ENCODE measurements at regions not wholly inside any gene's neighbourhood (a gene's known extent, or its start where the extent isn't known, plus 50 kb on each side); places are given as distances from the start of the nearest gene placed in this dataset.

DNA sequence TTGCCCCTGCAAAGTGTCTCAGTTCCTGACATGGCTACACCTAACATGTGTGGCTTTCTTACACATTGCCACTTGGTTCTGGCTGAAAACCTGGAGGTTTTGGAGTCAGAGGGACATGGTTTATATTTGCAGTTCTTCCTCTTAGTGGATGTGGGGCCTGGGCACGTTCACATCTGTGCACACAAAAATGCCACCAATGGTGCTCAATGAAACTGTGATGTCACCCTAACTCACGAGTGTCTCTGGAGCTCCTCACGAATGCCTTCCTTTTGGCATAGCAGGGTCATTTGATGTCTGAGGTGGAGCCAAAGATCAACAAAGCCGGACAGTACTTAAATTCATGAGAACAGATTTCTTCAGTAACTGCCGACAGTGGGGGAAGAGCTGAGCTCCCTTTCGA lies 231.7 kb upstream of the HS6ST1 start:
- TF ChIP-seq, protein P1, sequence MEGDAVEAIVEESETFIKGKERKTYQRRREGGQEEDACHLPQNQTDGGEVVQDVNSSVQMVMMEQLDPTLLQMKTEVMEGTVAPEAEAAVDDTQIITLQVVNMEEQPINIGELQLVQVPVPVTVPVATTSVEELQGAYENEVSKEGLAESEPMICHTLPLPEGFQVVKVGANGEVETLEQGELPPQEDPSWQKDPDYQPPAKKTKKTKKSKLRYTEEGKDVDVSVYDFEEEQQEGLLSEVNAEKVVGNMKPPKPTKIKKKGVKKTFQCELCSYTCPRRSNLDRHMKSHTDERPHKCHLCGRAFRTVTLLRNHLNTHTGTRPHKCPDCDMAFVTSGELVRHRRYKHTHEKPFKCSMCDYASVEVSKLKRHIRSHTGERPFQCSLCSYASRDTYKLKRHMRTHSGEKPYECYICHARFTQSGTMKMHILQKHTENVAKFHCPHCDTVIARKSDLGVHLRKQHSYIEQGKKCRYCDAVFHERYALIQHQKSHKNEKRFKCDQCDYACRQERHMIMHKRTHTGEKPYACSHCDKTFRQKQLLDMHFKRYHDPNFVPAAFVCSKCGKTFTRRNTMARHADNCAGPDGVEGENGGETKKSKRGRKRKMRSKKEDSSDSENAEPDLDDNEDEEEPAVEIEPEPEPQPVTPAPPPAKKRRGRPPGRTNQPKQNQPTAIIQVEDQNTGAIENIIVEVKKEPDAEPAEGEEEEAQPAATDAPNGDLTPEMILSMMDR (IDR thresholded peaks at IDR 0.05): no peak
- peak; percentile 9 for TF ChIP-seq POLR2AphosphoS5 (IDR thresholded peaks at IDR 0.05)

Measured in prostate gland (tissue), 2 donors.